Transverse colon (tissue), 3 donors: ENCODE measurements at regions not wholly inside any gene's neighbourhood (a gene's known extent, or its start where the extent isn't known, plus 50 kb on each side); places are given as distances from the start of the nearest gene placed in this dataset.

ENCODE experiments used
- EP300 ChIP-seq: sonication (generic); formaldehyde crosslinking; IDR thresholded peaks from one replicate; pipeline ENCODE4 v1.6.1; 2017; ENCODE audit warnings: antibody characterized with exemption, low read depth
- POLR2A ChIP-seq: fragments of 450-650 bp; IDR thresholded peaks from one replicate; pipeline ENCODE4 v1.6.1; 2016; ENCODE audit warnings: antibody characterized with exemption, mild to moderate bottlenecking, moderate library complexity
- TF ChIP-seq, protein P1 (sequence below), 5 experiments: fragments of 200-600 bp in 3 of 5; fragments of 450-650 bp in 2 of 5; sonication (generic) in 3 of 5; IDR thresholded peaks; 1 replicate in 2 of 5; 2 replicates in 3 of 5; pipeline ENCODE4 v1.5.1; 2016 to 2017; ENCODE audit warnings: antibody characterized with exemption in 5 of 5, inconsistent platforms in 3 of 5, mild to moderate bottlenecking in 2 of 5, moderate library complexity in 1 of 5

DNA sequence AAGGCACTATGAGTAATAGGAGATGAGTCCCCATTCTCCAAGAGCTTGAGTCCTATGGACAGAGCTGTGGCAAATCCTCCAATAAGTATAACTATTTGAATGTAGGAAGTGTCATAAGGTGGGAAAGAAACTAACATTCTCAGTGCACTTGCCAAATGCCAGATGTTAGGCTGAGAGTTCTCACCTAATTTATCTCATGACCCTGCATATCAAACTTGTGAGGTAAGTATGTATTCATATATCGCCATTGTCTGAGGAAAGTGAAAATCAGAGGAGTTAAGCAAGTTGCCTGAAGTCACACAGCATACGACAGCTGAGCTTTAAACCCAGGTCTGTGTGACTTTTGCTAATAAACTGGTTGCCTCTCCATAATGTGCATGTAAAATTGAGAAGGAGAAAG lies 169.5 kb downstream of the TTC32 start:
- TF ChIP-seq, protein P1, sequence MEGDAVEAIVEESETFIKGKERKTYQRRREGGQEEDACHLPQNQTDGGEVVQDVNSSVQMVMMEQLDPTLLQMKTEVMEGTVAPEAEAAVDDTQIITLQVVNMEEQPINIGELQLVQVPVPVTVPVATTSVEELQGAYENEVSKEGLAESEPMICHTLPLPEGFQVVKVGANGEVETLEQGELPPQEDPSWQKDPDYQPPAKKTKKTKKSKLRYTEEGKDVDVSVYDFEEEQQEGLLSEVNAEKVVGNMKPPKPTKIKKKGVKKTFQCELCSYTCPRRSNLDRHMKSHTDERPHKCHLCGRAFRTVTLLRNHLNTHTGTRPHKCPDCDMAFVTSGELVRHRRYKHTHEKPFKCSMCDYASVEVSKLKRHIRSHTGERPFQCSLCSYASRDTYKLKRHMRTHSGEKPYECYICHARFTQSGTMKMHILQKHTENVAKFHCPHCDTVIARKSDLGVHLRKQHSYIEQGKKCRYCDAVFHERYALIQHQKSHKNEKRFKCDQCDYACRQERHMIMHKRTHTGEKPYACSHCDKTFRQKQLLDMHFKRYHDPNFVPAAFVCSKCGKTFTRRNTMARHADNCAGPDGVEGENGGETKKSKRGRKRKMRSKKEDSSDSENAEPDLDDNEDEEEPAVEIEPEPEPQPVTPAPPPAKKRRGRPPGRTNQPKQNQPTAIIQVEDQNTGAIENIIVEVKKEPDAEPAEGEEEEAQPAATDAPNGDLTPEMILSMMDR (IDR thresholded peaks at IDR 0.05) = no peak
- TF ChIP-seq POLR2A (no peak), EP300 (no peak)
